HepG2 (cell line): ENCODE measurements at regions not wholly inside any gene's neighbourhood (a gene's known extent, or its start where the extent isn't known, plus 50 kb on each side); places are given as distances from the start of the nearest gene placed in this dataset.

ENCODE experiments used
- ATAC-seq: fragments of 200-7000 bp; cut with Tn5 transposase; 3 replicates; pipeline ENCODE4 v1.9.1; 2020; ENCODE audit warnings: mild to moderate bottlenecking, moderate library complexity
- BruUV-seq: library from RNA; stranded (reverse); fragments of 400-500 nt; replicated peaks from 2 replicates; lab custom pipeline; 2021; lab: Mats Ljungman, UMichigan
- CTCF ChIA-PET: fragments of 300-600 bp; formaldehyde crosslinking; extraction: SDS; loops from one replicate; lab custom pipeline; 2021; ENCODE audit warnings: low total read pairs, inconsistent platforms, low intra/inter-chr PET ratio; lab: Yijun Ruan, JAX
- POLR2A ChIA-PET: fragments of 350-600 bp; sonication (Branson Sonifier 250); formaldehyde crosslinking; loops from one replicate; lab custom pipeline; 2020; ENCODE audit warnings: antibody characterized with exemption, inconsistent platforms; lab: Yijun Ruan, JAX
- DNase-seq: peaks from one replicate; pipeline ENCODE4 v3.0.0-alpha.2; 2015; ENCODE audit warnings: low spot score
- FAIRE-seq: peaks from 3 replicates; lab custom pipeline; 2011; peaks lifted over from hg19 to GRCh38; lab: Jason Lieb, UNC
- H2AFZ ChIP-seq: one replicate; pipeline ENCODE4 v1.6.1; 2011; ENCODE audit warnings: low read length, inconsistent platforms
- H3K27ac ChIP-seq: fragments of 300-600 bp; 3 replicates; pipeline ENCODE4 v1.8.0; 2011; ENCODE audit warnings: mixed run types, mild to moderate bottlenecking, mixed read lengths, low read length, inconsistent platforms; ENCODE audit not compliant: insufficient read depth; ENCODE audit errors: extremely low read length
- H3K27me3 ChIP-seq, 2 experiments: fragments of 200-600 bp in 1 of 2; 2 replicates in 1 of 2; 3 replicates in 1 of 2; pipeline versions ENCODE4 v1.6.0 to v1.8.0; 2011; ENCODE audit warnings: low read length in 2 of 2, mild to moderate bottlenecking in 2 of 2, moderate library complexity in 2 of 2, inconsistent platforms in 1 of 2; ENCODE audit not compliant: insufficient read depth in 2 of 2, control insufficient read depth in 1 of 2
- H3K36me3 ChIP-seq, 2 experiments: fragments of 200-600 bp in 1 of 2; replicated peaks in 1 of 2; 2 replicates in 1 of 2; 3 replicates in 1 of 2; pipeline versions ENCODE4 v1.5.1 to v1.8.0; 2011; ENCODE audit warnings: low read length in 2 of 2, inconsistent platforms in 1 of 2; ENCODE audit not compliant: insufficient read depth in 2 of 2, control insufficient read depth in 1 of 2
- H3K4me1 ChIP-seq: 2 replicates; pipeline ENCODE4 v1.5.1; 2012; ENCODE audit warnings: low read length, inconsistent platforms; ENCODE audit not compliant: insufficient read depth
- H3K4me2 ChIP-seq: 2 replicates; pipeline ENCODE4 v1.6.0; 2011; ENCODE audit warnings: low read depth, low read length, inconsistent platforms
- H3K4me3 ChIP-seq, 3 experiments: fragments of 200-600 bp in 1 of 3; sonication (generic), shearing (Covaris generic) in 1 of 3; replicated peaks in 1 of 3; 2 replicates each; pipeline ENCODE4 v1.5.1; 2011 to 2016; ENCODE audit warnings: low read length in 3 of 3, inconsistent platforms in 2 of 3, low read depth in 2 of 3, mild to moderate bottlenecking in 2 of 3, control low read depth in 1 of 3, mixed read lengths in 1 of 3; ENCODE audit not compliant: insufficient read depth in 1 of 3
- H3K79me2 ChIP-seq: one replicate; pipeline ENCODE4 v1.6.1; 2011; ENCODE audit warnings: low read length, inconsistent platforms; ENCODE audit not compliant: insufficient read depth
- H3K9ac ChIP-seq: 2 replicates; pipeline ENCODE4 v1.6.0; 2011; ENCODE audit warnings: mild to moderate bottlenecking, low read depth, low read length, inconsistent platforms; ENCODE audit not compliant: insufficient read depth
- H3K9me3 ChIP-seq: 2 replicates; pipeline ENCODE4 v1.5.1; 2012; ENCODE audit warnings: mild to moderate bottlenecking, low read length
- H4K20me1 ChIP-seq: 2 replicates; pipeline ENCODE4 v1.6.0; 2011; ENCODE audit warnings: inconsistent platforms, mild to moderate bottlenecking, low read length, moderate library complexity; ENCODE audit not compliant: insufficient read depth
- SMAD9 ChIP-seq: sonication (generic); formaldehyde crosslinking; IDR thresholded peaks from 2 replicates; pipeline ENCODE4 v1.5.1; 2020; ENCODE audit warnings: mild to moderate bottlenecking, missing genetic modification reagents
- SOX5 ChIP-seq: IDR thresholded peaks from 2 replicates; pipeline ENCODE4 v1.6.1; 2016; ENCODE audit warnings: borderline replicate concordance
- TMF1 ChIP-seq: sonication (generic); formaldehyde crosslinking; IDR thresholded peaks from 2 replicates; pipeline ENCODE4 v1.8.1; 2022; ENCODE audit warnings: low read depth, missing genetic modification reagents
- ZEB1 ChIP-seq: IDR thresholded peaks from 2 replicates; pipeline ENCODE4 v1.6.1; 2012; ENCODE audit warnings: mild to moderate bottlenecking, low read depth, inconsistent platforms; ENCODE audit not compliant: insufficient replicate concordance
- ZNF121 ChIP-seq: sonication (generic); formaldehyde crosslinking; IDR thresholded peaks from 2 replicates; pipeline ENCODE4 v1.5.0; 2020; ENCODE audit warnings: mild to moderate bottlenecking, missing genetic modification reagents
- ZNF318 ChIP-seq: sonication (generic); formaldehyde crosslinking; IDR thresholded peaks from 2 replicates; pipeline ENCODE4 v1.4.0; 2020; ENCODE audit warnings: mild to moderate bottlenecking, missing genetic modification reagents
- ZNF770 ChIP-seq: sonication (generic); formaldehyde crosslinking; IDR thresholded peaks from 2 replicates; pipeline ENCODE4 v1.5.0; 2020; ENCODE audit warnings: mild to moderate bottlenecking, missing genetic modification reagents
- WGBS: methylation state at CpG from one replicate; pipeline ENCODE4 v1.1.6; 2017; ENCODE audit warnings: low lambda C conversion rate; 5-methylcytosine and 5-hydroxymethylcytosine counted together
- in situ Hi-C: cut with HindIII; loops from 2 replicates; pipeline ENCODE4 v1.10.0; 2017; ENCODE audit warnings: low pct_unique_long_range_greater_than_20kb; ENCODE audit not compliant: extremely low pct_ligation_motif_present
- intact Hi-C: fragments of 100-400 bp; cut with micrococcal nuclease; formaldehyde crosslinking; loops from one replicate; pipeline ENCODE4 v1.10.0; 2022; ENCODE audit not compliant: unreplicated experiment

GRCh38 chr2:239801404-239802184 is 223.5 kb downstream of the NDUFA10 start:
- H3K27me3 ChIP-seq = peaks cover 2 to 61% of the 10 kb centered on the region in 2 experiments
- no peaks in the 10 kb centered on the region for H3K79me2 ChIP-seq
- no peak overlapping the region for H3K4me2 ChIP-seq
- H3K4me3 ChIP-seq = no peak overlapping the region
- no peak overlapping the region for H2AFZ ChIP-seq
- 21% methylated on average over 19 of the region's 22 CpGs for WGBS
- H4K20me1 ChIP-seq = no peaks in the 10 kb centered on the region
- no TSS peak for BruUV-seq
- TF ChIP-seq ZEB1 = no peak
- no peak for TF ChIP-seq SMAD9
- no peak for TF ChIP-seq TMF1 (CRISPR knock-in tag)
- TF ChIP-seq ZNF121 (CRISPR knock-in tag) = no peak
- intact Hi-C loops (no loop called here), in situ Hi-C loops (no loop called here)
- CTCF ChIA-PET = no interaction called here
- FAIRE-seq = no peak
- no peak for ATAC-seq
- no peaks in the 10 kb centered on the region for H3K36me3 ChIP-seq
- DNase-seq = no peak
- POLR2A ChIA-PET = no interaction called here
- H3K9me3 ChIP-seq = no peaks in the 10 kb centered on the region
- H3K4me1 ChIP-seq = no peaks in the 10 kb centered on the region
- H3K27ac ChIP-seq = no peak overlapping the region
- no peak overlapping the region for H3K9ac ChIP-seq

- Histone ChIP-seq H3K27me3 (peaks cover 0 to 54% of the 10 kb centered on the region in 2 experiments), H3K27ac (no peak overlapping the region), H2AFZ (no peak overlapping the region), H3K4me3 (no peak overlapping the region), H3K4me1 (no peaks in the 10 kb centered on the region), H3K4me2 (no peak overlapping the region), H4K20me1 (no peaks in the 10 kb centered on the region), H3K79me2 (no peaks in the 10 kb centered on the region), H3K36me3 (no peaks in the 10 kb centered on the region), H3K9ac (no peak overlapping the region), H3K9me3 (no peaks in the 10 kb centered on the region)
- FAIRE-seq (no peak), ATAC-seq (no peak), DNase-seq (no peak)
- WGBS = 44% methylated on average over 22 of the region's 22 CpGs
- ChIA-PET POLR2A (no interaction called here), CTCF (no interaction called here)
- intact Hi-C loops (no loop called here), in situ Hi-C loops (no loop called here)
- no TSS peak for BruUV-seq
- TF ChIP-seq ZNF318 (CRISPR knock-in tag) (no peak), SOX5 (CRISPR knock-in tag) (no peak), ZNF770 (no peak)
Observed at GRCh38 chr2:239800785-239801386, 224.3 kb downstream of the NDUFA10 start.
